WTC11 (cell line): ENCODE measurements at regions not wholly inside any gene's neighbourhood (a gene's known extent, or its start where the extent isn't known, plus 50 kb on each side); places are given as distances from the start of the nearest gene placed in this dataset.

Experiments
- ATAC-seq: fragments of 200-7000 bp; cut with Tn5 transposase; 2 replicates; pipeline ENCODE4 v1.10.0; 2021; ENCODE audit warnings: mild to moderate bottlenecking, moderate library complexity
- CTCF ChIA-PET: fragments of 300-600 bp; sonication (Branson Sonifier 250); formaldehyde crosslinking; loops from one replicate; lab custom pipeline; 2021; ENCODE audit warnings: antibody characterized with exemption; lab: Charles Lee
- POLR2A ChIA-PET: fragments of 350-600 bp; sonication (Branson Sonifier 250); formaldehyde crosslinking; loops from one replicate; lab custom pipeline; 2021; ENCODE audit warnings: antibody characterized with exemption; lab: Charles Lee
- DNase-seq: peaks from one replicate; pipeline ENCODE4 v3.0.0; 2021; ENCODE audit warnings: low spot score
- H3K27ac Mint-ChIP-seq: 2 replicates; pipeline ENCODE4 v1.8.0; 2021; ENCODE audit warnings: mixed read lengths
- H3K27me3 Mint-ChIP-seq: 2 replicates; pipeline ENCODE4 v1.8.0; 2021; ENCODE audit warnings: low read depth, mild to moderate bottlenecking, moderate library complexity, mixed read lengths
- H3K36me3 Mint-ChIP-seq: 2 replicates; pipeline ENCODE4 v1.8.0; 2021; ENCODE audit warnings: mixed read lengths
- H3K4me1 Mint-ChIP-seq: 2 replicates; pipeline ENCODE4 v1.8.0; 2022; ENCODE audit warnings: mixed read lengths
- H3K4me3 Mint-ChIP-seq: 2 replicates; pipeline ENCODE4 v1.8.0; 2021; ENCODE audit warnings: mild to moderate bottlenecking, moderate library complexity, mixed read lengths
- H3K9me3 Mint-ChIP-seq: 2 replicates; pipeline ENCODE4 v1.8.0; 2021; ENCODE audit warnings: mixed read lengths
- ATF1 ChIP-seq: sonication (generic); formaldehyde crosslinking; IDR thresholded peaks from 2 replicates; pipeline ENCODE4 v1.8.1; 2023; ENCODE audit warnings: mild to moderate bottlenecking, moderate library complexity, missing genetic modification reagents
- ELF4 ChIP-seq: sonication (generic); formaldehyde crosslinking; IDR thresholded peaks from 2 replicates; pipeline ENCODE4 v1.8.1; 2022; ENCODE audit warnings: low read depth, mild to moderate bottlenecking, moderate library complexity, missing genetic modification reagents
- ETV6 ChIP-seq: sonication (generic); formaldehyde crosslinking; IDR thresholded peaks from 2 replicates; pipeline ENCODE4 v1.8.1; 2022; ENCODE audit warnings: mild to moderate bottlenecking, missing genetic modification reagents
- FOXK1 ChIP-seq: sonication (generic); formaldehyde crosslinking; IDR thresholded peaks from 2 replicates; pipeline ENCODE4 v1.8.0; 2022; ENCODE audit warnings: mild to moderate bottlenecking, moderate library complexity, missing genetic modification reagents
- GABPB1 ChIP-seq: sonication (generic); formaldehyde crosslinking; IDR thresholded peaks from 2 replicates; pipeline ENCODE4 v1.8.1; 2023; ENCODE audit warnings: mild to moderate bottlenecking, missing genetic modification reagents
- GRHL2 ChIP-seq: fragments of 250-450 bp; sonication (Bioruptor Pico); IDR thresholded peaks from 2 replicates; pipeline ENCODE4 v1.8.0; 2022; ENCODE audit warnings: mild to moderate bottlenecking, moderate library complexity; ENCODE audit not compliant: insufficient replicate concordance, severe bottlenecking
- GTF2I ChIP-seq: fragments of 250-450 bp; sonication (Bioruptor Pico); conservative IDR thresholded peaks from 2 replicates; pipeline ENCODE4 v1.4.0; 2021; ENCODE audit warnings: mild to moderate bottlenecking
- IRF2 ChIP-seq: sonication (generic); formaldehyde crosslinking; IDR thresholded peaks from 2 replicates; pipeline ENCODE4 v1.8.0; 2022; ENCODE audit warnings: low read depth, missing genetic modification reagents, borderline replicate concordance
- MXD4 ChIP-seq: fragments of 250-450 bp; sonication (Bioruptor Pico); IDR thresholded peaks from 2 replicates; pipeline ENCODE4 v1.8.0; 2021; ENCODE audit warnings: mild to moderate bottlenecking, moderate library complexity, borderline replicate concordance
- MYBL2 ChIP-seq: sonication (generic); formaldehyde crosslinking; IDR thresholded peaks from 2 replicates; pipeline ENCODE4 v1.8.1; 2023; ENCODE audit warnings: mild to moderate bottlenecking, moderate library complexity, missing genetic modification reagents
- NFATC4 ChIP-seq: fragments of 250-450 bp; sonication (Bioruptor Pico); IDR thresholded peaks from 2 replicates; pipeline ENCODE4 v1.9.0; 2021; ENCODE audit warnings: mild to moderate bottlenecking
- NFYB ChIP-seq: sonication (generic); formaldehyde crosslinking; conservative IDR thresholded peaks from 2 replicates; pipeline ENCODE4 v1.8.0; 2022; ENCODE audit warnings: low read depth, missing genetic modification reagents
- SMAD4 ChIP-seq: sonication (generic); formaldehyde crosslinking; IDR thresholded peaks from 2 replicates; pipeline ENCODE4 v1.8.0; 2022; ENCODE audit warnings: mild to moderate bottlenecking, missing genetic modification reagents
- SOX15 ChIP-seq: fragments of 250-450 bp; sonication (Bioruptor Pico); IDR thresholded peaks from 2 replicates; pipeline ENCODE4 v1.9.0; 2021; ENCODE audit warnings: mild to moderate bottlenecking
- TCF7 ChIP-seq: sonication (generic); formaldehyde crosslinking; IDR thresholded peaks from 2 replicates; pipeline ENCODE4 v1.8.0; 2022; ENCODE audit warnings: mild to moderate bottlenecking, low read depth, missing genetic modification reagents, moderate library complexity
- ZNF423 ChIP-seq: fragments of 250-450 bp; sonication (Bioruptor Pico); IDR thresholded peaks from 2 replicates; pipeline ENCODE4 v2.1.2; 2022; ENCODE audit warnings: mild to moderate bottlenecking, moderate library complexity
- TF ChIP-seq, protein P1 (sequence below): sonication (generic); formaldehyde crosslinking; IDR thresholded peaks from 2 replicates; pipeline ENCODE4 v1.8.1; 2023; ENCODE audit warnings: mild to moderate bottlenecking, missing genetic modification reagents
- TF ChIP-seq, protein P2 (sequence below): fragments of 200-600 bp; IDR thresholded peaks from 2 replicates; pipeline ENCODE4 v1.8.0; 2022; ENCODE audit warnings: antibody characterized with exemption
- TF ChIP-seq, protein P3 (sequence below): sonication (generic); formaldehyde crosslinking; IDR thresholded peaks from 2 replicates; pipeline ENCODE4 v1.8.0; 2023; ENCODE audit warnings: missing genetic modification reagents, mild to moderate bottlenecking, borderline replicate concordance
- TF ChIP-seq, protein P4 (sequence below): fragments of 250-450 bp; sonication (Bioruptor Pico); IDR thresholded peaks from 2 replicates; pipeline ENCODE4 v1.9.0; 2021; ENCODE audit warnings: mild to moderate bottlenecking
- TF ChIP-seq, protein P5 (sequence below): sonication (generic); formaldehyde crosslinking; IDR thresholded peaks from 2 replicates; pipeline ENCODE4 v1.8.1; 2023; ENCODE audit warnings: mild to moderate bottlenecking, moderate library complexity, missing genetic modification reagents

DNA sequence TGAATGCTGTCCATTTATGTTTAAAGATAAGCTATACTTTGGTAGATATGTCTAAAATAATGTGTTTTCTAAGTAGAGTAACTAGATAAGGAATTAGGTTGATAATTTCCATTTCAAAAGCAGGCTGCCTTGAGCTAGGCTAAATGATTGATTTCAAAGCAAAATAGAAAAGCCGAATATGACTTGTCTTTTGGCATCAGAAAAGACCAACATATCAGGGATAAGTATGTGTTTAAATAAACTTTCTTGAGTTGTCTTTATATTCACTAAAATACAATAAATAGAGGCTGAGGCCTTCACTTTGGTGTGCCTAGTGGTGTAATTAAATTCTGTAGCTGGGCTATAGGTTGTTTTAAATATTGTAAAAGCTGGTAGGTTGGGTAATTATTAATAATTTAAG lies 569.0 kb downstream of the TAF11L14 start:
- no peak overlapping the region for H3K4me3 Mint-ChIP-seq
- ChIA-PET POLR2A (no interaction called here), CTCF (no interaction called here)
- peaks cover 6% of the 10 kb centered on the region for H3K4me1 Mint-ChIP-seq
- ATAC-seq (no peak), DNase-seq (no peak)
- H3K27ac Mint-ChIP-seq, result no peak overlapping the region
- H3K27me3 Mint-ChIP-seq, result no peaks in the 10 kb centered on the region; the same call in 1 of the 2 replicates
- peaks cover 26% of the 10 kb centered on the region for H3K9me3 Mint-ChIP-seq
- H3K36me3 Mint-ChIP-seq, result peaks cover 14% of the 10 kb centered on the region
- TF ChIP-seq SOX15 (CRISPR knock-in tag), result no peak
- TF ChIP-seq GTF2I (CRISPR knock-in tag), result no peak
- no peak for TF ChIP-seq NFATC4
- TF ChIP-seq MXD4 (CRISPR knock-in tag), result no peak
- TF ChIP-seq NFYB (CRISPR knock-in tag), result no peak
- TF ChIP-seq, protein P1, sequence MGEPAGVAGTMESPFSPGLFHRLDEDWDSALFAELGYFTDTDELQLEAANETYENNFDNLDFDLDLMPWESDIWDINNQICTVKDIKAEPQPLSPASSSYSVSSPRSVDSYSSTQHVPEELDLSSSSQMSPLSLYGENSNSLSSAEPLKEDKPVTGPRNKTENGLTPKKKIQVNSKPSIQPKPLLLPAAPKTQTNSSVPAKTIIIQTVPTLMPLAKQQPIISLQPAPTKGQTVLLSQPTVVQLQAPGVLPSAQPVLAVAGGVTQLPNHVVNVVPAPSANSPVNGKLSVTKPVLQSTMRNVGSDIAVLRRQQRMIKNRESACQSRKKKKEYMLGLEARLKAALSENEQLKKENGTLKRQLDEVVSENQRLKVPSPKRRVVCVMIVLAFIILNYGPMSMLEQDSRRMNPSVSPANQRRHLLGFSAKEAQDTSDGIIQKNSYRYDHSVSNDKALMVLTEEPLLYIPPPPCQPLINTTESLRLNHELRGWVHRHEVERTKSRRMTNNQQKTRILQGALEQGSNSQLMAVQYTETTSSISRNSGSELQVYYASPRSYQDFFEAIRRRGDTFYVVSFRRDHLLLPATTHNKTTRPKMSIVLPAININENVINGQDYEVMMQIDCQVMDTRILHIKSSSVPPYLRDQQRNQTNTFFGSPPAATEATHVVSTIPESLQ (CRISPR knock-in tag), result no peak

DNA sequence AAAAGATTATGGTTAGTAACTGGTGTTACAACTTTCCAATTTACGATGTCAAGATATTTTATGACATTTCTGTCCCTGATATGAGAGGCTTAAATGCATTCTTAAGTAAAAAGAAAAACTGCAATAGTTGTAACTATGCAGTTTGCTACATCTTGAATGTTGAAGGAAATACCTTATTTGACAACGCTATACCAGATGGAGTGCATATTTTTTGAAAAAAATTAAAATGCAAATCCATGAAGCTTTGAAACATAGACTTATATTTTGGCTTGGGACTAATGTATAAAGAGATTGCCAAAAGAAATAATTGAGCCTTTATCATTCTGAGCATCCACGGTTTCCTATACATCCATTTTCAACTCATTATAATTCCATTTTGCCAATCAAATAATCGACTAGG lies 579.4 kb downstream of the TAF11L14 start:
- H3K4me1 Mint-ChIP-seq, result peaks cover 11% of the 10 kb centered on the region
- ATAC-seq (no peak), DNase-seq (no peak)
- ChIA-PET POLR2A (no interaction called here), CTCF (no interaction called here)
- H3K36me3 Mint-ChIP-seq, result peaks cover 9% of the 10 kb centered on the region
- TF ChIP-seq, protein P2, sequence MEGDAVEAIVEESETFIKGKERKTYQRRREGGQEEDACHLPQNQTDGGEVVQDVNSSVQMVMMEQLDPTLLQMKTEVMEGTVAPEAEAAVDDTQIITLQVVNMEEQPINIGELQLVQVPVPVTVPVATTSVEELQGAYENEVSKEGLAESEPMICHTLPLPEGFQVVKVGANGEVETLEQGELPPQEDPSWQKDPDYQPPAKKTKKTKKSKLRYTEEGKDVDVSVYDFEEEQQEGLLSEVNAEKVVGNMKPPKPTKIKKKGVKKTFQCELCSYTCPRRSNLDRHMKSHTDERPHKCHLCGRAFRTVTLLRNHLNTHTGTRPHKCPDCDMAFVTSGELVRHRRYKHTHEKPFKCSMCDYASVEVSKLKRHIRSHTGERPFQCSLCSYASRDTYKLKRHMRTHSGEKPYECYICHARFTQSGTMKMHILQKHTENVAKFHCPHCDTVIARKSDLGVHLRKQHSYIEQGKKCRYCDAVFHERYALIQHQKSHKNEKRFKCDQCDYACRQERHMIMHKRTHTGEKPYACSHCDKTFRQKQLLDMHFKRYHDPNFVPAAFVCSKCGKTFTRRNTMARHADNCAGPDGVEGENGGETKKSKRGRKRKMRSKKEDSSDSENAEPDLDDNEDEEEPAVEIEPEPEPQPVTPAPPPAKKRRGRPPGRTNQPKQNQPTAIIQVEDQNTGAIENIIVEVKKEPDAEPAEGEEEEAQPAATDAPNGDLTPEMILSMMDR, result no peak
- TF ChIP-seq FOXK1 (CRISPR knock-in tag), result no peak
- TF ChIP-seq, protein P3, sequence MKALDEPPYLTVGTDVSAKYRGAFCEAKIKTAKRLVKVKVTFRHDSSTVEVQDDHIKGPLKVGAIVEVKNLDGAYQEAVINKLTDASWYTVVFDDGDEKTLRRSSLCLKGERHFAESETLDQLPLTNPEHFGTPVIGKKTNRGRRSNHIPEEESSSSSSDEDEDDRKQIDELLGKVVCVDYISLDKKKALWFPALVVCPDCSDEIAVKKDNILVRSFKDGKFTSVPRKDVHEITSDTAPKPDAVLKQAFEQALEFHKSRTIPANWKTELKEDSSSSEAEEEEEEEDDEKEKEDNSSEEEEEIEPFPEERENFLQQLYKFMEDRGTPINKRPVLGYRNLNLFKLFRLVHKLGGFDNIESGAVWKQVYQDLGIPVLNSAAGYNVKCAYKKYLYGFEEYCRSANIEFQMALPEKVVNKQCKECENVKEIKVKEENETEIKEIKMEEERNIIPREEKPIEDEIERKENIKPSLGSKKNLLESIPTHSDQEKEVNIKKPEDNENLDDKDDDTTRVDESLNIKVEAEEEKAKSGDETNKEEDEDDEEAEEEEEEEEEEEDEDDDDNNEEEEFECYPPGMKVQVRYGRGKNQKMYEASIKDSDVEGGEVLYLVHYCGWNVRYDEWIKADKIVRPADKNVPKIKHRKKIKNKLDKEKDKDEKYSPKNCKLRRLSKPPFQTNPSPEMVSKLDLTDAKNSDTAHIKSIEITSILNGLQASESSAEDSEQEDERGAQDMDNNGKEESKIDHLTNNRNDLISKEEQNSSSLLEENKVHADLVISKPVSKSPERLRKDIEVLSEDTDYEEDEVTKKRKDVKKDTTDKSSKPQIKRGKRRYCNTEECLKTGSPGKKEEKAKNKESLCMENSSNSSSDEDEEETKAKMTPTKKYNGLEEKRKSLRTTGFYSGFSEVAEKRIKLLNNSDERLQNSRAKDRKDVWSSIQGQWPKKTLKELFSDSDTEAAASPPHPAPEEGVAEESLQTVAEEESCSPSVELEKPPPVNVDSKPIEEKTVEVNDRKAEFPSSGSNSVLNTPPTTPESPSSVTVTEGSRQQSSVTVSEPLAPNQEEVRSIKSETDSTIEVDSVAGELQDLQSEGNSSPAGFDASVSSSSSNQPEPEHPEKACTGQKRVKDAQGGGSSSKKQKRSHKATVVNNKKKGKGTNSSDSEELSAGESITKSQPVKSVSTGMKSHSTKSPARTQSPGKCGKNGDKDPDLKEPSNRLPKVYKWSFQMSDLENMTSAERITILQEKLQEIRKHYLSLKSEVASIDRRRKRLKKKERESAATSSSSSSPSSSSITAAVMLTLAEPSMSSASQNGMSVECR (CRISPR knock-in tag), result no peak
- TF ChIP-seq ZNF423, result no peak
- no peak for TF ChIP-seq GRHL2 (CRISPR knock-in tag)
- TF ChIP-seq, protein P4, sequence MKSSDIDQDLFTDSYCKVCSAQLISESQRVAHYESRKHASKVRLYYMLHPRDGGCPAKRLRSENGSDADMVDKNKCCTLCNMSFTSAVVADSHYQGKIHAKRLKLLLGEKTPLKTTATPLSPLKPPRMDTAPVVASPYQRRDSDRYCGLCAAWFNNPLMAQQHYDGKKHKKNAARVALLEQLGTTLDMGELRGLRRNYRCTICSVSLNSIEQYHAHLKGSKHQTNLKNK (CRISPR knock-in tag), result no peak
- TF ChIP-seq IRF2 (CRISPR knock-in tag), result no peak
- no peak for TF ChIP-seq MYBL2 (CRISPR knock-in tag)
- TF ChIP-seq ELF4 (CRISPR knock-in tag), result no peak
- TF ChIP-seq ETV6 (CRISPR knock-in tag), result no peak
- TF ChIP-seq GABPB1, result no peak
- no peak for TF ChIP-seq TCF7
- no peak for TF ChIP-seq ATF1
- TF ChIP-seq, protein P5, sequence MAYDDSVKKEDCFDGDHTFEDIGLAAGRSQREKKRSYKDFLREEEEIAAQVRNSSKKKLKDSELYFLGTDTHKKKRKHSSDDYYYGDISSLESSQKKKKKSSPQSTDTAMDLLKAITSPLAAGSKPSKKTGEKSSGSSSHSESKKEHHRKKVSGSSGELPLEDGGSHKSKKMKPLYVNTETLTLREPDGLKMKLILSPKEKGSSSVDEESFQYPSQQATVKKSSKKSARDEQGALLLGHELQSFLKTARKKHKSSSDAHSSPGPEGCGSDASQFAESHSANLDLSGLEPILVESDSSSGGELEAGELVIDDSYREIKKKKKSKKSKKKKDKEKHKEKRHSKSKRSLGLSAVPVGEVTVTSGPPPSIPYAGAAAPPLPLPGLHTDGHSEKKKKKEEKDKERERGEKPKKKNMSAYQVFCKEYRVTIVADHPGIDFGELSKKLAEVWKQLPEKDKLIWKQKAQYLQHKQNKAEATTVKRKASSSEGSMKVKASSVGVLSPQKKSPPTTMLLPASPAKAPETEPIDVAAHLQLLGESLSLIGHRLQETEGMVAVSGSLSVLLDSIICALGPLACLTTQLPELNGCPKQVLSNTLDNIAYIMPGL (CRISPR knock-in tag), result no peak
- no peak for TF ChIP-seq SMAD4 (CRISPR knock-in tag)
- H3K9me3 Mint-ChIP-seq, result peaks cover 32% of the 10 kb centered on the region
- no peak overlapping the region for H3K4me3 Mint-ChIP-seq
- H3K27me3 Mint-ChIP-seq, result no peaks in the 10 kb centered on the region
- no peak overlapping the region for H3K27ac Mint-ChIP-seq
